ENCODE measurements at regions not wholly inside any gene's neighbourhood (a gene's known extent, or its start where the extent isn't known, plus 50 kb on each side); places are given as distances from the start of the nearest gene placed in this dataset.

GRCh38 chr6:108748959-108749358 is 99.3 kb upstream of the ARMC2 start:
- Histone ChIP-seq H2AFZ (ENCODE audit: control insufficient read depth, low read length) (no peak overlapping the region), H3K4me2 (ENCODE audit: control insufficient read depth, extremely low read depth, insufficient read depth, low read depth, low read length) (no peak overlapping the region)
- no peak for FAIRE-seq

GRCh38 chr6:108750801-108751200 is 97.4 kb upstream of the ARMC2 start:
- H3K27me3 ChIP-seq (ENCODE audit: control insufficient read depth, extremely low read depth, insufficient read depth, low read length), result no peaks in the 10 kb centered on the region
- no peaks in the 10 kb centered on the region for H3K9me3 ChIP-seq (ENCODE audit: control insufficient read depth, low read depth, low read length)
- no peak overlapping the region for H3K27ac ChIP-seq (ENCODE audit: control insufficient read depth, insufficient read depth, low read length)
- dilution Hi-C loops (cut with MboI; ENCODE audit: extremely low pct_ligation_motif_present, low sequenced_read_pairs), result no loop called here
- no peaks in the 10 kb centered on the region for H3K79me2 ChIP-seq (ENCODE audit: control insufficient read depth, insufficient read depth, low read length)
- no peaks in the 10 kb centered on the region for H3K36me3 ChIP-seq (ENCODE audit: control insufficient read depth in 2 of 2, extremely low read depth in 1 of 2, insufficient read depth in 2 of 2, low read length in 2 of 2)
- H3K9me1 ChIP-seq (ENCODE audit: control insufficient read depth, extremely low read depth, insufficient read depth, low read length), result no peaks in the 10 kb centered on the region
- TF ChIP-seq CTCF (optimal IDR thresholded peaks at IDR 0.05 in 1 of 3, IDR thresholded peaks at IDR 0.05 in 1 of 3, conservative IDR thresholded peaks at IDR 0.05 in 1 of 3; ENCODE audit: extremely low read depth in 1 of 3, insufficient read depth in 2 of 3, low read length in 3 of 3), result no peak
- no peak for TF ChIP-seq EZH2 (IDR thresholded peaks at IDR 0.05; ENCODE audit: low read length)
- FAIRE-seq, result no peak
- peaks cover 24% of the 10 kb centered on the region for H3K4me1 ChIP-seq (ENCODE audit: control insufficient read depth, extremely low read depth, insufficient read depth, low read length)
- no peak overlapping the region for H3K4me2 ChIP-seq (ENCODE audit: control insufficient read depth, extremely low read depth, insufficient read depth, low read depth, low read length)
- H3K4me3 ChIP-seq (ENCODE audit: control insufficient read depth in 2 of 3, extremely low read depth in 1 of 3, insufficient read depth in 2 of 3, low read depth in 1 of 3, low read length in 3 of 3), result no peak overlapping the region
- no peak for DNase-seq (ENCODE audit: low read depth, low spot score)
- no peak overlapping the region for H2AFZ ChIP-seq (ENCODE audit: control insufficient read depth, low read length)
- no peaks in the 10 kb centered on the region for H4K20me1 ChIP-seq (ENCODE audit: control insufficient read depth, extremely low read depth, insufficient read depth, low read length)
- no peak overlapping the region for H3K9ac ChIP-seq (ENCODE audit: control insufficient read depth, extremely low read depth, insufficient read depth, low read length)

More at GRCh38 chr6:108748959-108749358, 99.3 kb upstream of the ARMC2 start:
- H3K4me1 ChIP-seq (ENCODE audit: control insufficient read depth, extremely low read depth, insufficient read depth, low read length), result peaks cover 29% of the 10 kb centered on the region
- TF ChIP-seq CTCF (optimal IDR thresholded peaks at IDR 0.05 in 1 of 3, IDR thresholded peaks at IDR 0.05 in 1 of 3, conservative IDR thresholded peaks at IDR 0.05 in 1 of 3; ENCODE audit: extremely low read depth in 1 of 3, insufficient read depth in 2 of 3, low read length in 3 of 3) (no peak), EZH2 (IDR thresholded peaks at IDR 0.05; ENCODE audit: low read length) (no peak)
- H3K4me3 ChIP-seq (ENCODE audit: control insufficient read depth in 2 of 3, extremely low read depth in 1 of 3, insufficient read depth in 2 of 3, low read depth in 1 of 3, low read length in 3 of 3), result no peak overlapping the region
- no peaks in the 10 kb centered on the region for H3K36me3 ChIP-seq (ENCODE audit: control insufficient read depth in 2 of 2, extremely low read depth in 1 of 2, insufficient read depth in 2 of 2, low read length in 2 of 2)
- no peak overlapping the region for H3K9ac ChIP-seq (ENCODE audit: control insufficient read depth, extremely low read depth, insufficient read depth, low read length)
- H4K20me1 ChIP-seq (ENCODE audit: control insufficient read depth, extremely low read depth, insufficient read depth, low read length), result no peaks in the 10 kb centered on the region
- H3K79me2 ChIP-seq (ENCODE audit: control insufficient read depth, insufficient read depth, low read length), result no peaks in the 10 kb centered on the region
- H3K27ac ChIP-seq (ENCODE audit: control insufficient read depth, insufficient read depth, low read length), result no peak overlapping the region
- no peak for DNase-seq (ENCODE audit: low read depth, low spot score)
- H3K27me3 ChIP-seq (ENCODE audit: control insufficient read depth, extremely low read depth, insufficient read depth, low read length), result no peaks in the 10 kb centered on the region
- no peaks in the 10 kb centered on the region for H3K9me1 ChIP-seq (ENCODE audit: control insufficient read depth, extremely low read depth, insufficient read depth, low read length)
- dilution Hi-C loops (cut with MboI; ENCODE audit: extremely low pct_ligation_motif_present, low sequenced_read_pairs), result no loop called here
- H3K9me3 ChIP-seq (ENCODE audit: control insufficient read depth, low read depth, low read length), result no peaks in the 10 kb centered on the region

Data from keratinocyte (primary cell).